ENCODE measurements at regions not wholly inside any gene's neighbourhood (a gene's known extent, or its start where the extent isn't known, plus 50 kb on each side); places are given as distances from the start of the nearest gene placed in this dataset.

DNA sequence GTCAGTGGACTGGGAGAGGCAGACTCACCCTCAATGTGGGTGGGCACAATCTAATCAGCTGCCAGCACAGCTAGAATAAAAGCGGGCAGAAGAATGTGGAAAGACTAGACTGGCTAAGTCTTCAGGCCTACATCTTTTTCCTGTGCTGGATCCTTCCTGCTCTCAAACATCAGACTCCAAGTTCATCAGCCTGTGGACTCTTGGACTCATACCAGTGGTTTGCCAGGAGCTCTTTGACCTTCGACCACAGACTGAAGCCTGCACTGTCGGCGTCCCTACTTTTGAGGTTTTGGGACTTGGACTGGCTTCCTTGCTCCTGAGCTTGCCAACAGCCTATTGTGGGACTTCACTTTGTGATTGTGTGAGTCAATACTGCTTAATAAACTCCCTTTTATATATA lies 68.0 kb downstream of the CNTN3 start:
- no peaks in the 10 kb centered on the region for H3K27me3 ChIP-seq
- no peak overlapping the region for H3K27ac ChIP-seq (replicated peaks in 1 of 4)
- intact Hi-C loops (cut with DNase I) = no loop called here
- DNase-seq (ENCODE audit: extremely low spot score) = no peak
- no peaks in the 10 kb centered on the region for H3K9me3 ChIP-seq
- no peaks in the 10 kb centered on the region for H3K36me3 ChIP-seq
- no peaks in the 10 kb centered on the region for H3K4me1 ChIP-seq
- no peak for TF ChIP-seq POLR2A (IDR thresholded peaks at IDR 0.05; ENCODE audit: low read depth)
- no peak for TF ChIP-seq EP300 (IDR thresholded peaks at IDR 0.05)
- TF ChIP-seq POLR2AphosphoS5 (IDR thresholded peaks at IDR 0.05) = no peak
- TF ChIP-seq, protein P1, sequence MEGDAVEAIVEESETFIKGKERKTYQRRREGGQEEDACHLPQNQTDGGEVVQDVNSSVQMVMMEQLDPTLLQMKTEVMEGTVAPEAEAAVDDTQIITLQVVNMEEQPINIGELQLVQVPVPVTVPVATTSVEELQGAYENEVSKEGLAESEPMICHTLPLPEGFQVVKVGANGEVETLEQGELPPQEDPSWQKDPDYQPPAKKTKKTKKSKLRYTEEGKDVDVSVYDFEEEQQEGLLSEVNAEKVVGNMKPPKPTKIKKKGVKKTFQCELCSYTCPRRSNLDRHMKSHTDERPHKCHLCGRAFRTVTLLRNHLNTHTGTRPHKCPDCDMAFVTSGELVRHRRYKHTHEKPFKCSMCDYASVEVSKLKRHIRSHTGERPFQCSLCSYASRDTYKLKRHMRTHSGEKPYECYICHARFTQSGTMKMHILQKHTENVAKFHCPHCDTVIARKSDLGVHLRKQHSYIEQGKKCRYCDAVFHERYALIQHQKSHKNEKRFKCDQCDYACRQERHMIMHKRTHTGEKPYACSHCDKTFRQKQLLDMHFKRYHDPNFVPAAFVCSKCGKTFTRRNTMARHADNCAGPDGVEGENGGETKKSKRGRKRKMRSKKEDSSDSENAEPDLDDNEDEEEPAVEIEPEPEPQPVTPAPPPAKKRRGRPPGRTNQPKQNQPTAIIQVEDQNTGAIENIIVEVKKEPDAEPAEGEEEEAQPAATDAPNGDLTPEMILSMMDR (IDR thresholded peaks at IDR 0.05) = no peak
- no peak overlapping the region for H3K4me3 ChIP-seq
- WGBS = 72% methylated on average over 4 of the region's 4 CpGs

DNA sequence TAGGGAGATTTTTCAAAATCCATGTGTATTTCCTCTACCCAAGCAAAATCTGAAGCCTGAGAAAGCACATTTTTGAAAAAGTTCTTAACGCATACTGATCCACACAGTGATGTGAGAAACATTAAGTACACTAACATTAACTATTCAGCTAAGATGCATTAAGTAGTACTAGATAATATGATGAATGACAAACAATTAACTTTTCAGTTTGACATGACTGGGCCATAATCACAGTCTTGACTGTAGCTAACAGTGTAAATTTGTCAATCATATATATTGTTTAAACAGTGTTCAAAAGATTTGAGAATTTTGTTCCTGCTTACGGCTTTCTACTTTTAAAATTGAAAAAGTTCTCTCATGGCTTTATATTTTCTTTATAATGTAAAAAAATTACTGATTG lies 72.0 kb downstream of the CNTN3 start:
- Histone ChIP-seq H3K4me1 (peaks cover 0 to 2% (median 0%) of the 10 kb centered on the region in 4 donors), H3K27ac (replicated peaks in 1 of 4) (no peak overlapping the region), H3K4me3 (no peak overlapping the region), H3K9me3 (no peaks in the 10 kb centered on the region), H3K36me3 (no peaks in the 10 kb centered on the region), H3K27me3 (no peaks in the 10 kb centered on the region)
- 94% methylated on average over 2 of the region's 2 CpGs for WGBS
- DNase-seq (ENCODE audit: extremely low spot score) = no peak
- TF ChIP-seq POLR2AphosphoS5 (IDR thresholded peaks at IDR 0.05) (no peak), EP300 (IDR thresholded peaks at IDR 0.05) (no peak), POLR2A (IDR thresholded peaks at IDR 0.05; ENCODE audit: low read depth) (no peak)
- TF ChIP-seq, protein P1 (IDR thresholded peaks at IDR 0.05) = no peak
- intact Hi-C loops (cut with DNase I) = no loop called here

DNA sequence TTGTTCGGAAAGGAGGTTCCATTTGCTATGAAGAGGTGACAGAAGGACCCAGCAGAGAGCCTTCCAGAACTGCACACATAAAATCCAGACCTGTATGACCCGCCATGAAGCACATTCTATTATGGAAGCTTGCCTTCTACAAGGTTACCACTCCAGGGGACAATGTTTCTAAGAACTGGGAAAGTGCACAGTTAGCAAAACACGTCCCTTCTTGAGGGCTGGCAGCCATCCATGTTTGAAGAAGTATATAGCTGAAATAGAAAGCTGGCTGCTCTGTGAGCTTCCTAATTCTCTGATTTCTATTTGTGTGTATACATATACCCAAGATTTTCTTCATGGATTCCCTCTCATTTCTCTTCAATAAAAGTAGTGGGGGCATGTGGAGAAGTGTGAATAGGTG lies 74.6 kb downstream of the CNTN3 start:
- no peak for DNase-seq (ENCODE audit: extremely low spot score)
- no peaks in the 10 kb centered on the region for H3K27me3 ChIP-seq
- WGBS = 63% methylated on average over 3 of the region's 3 CpGs
- TF ChIP-seq, protein P1 (IDR thresholded peaks at IDR 0.05) = no peak
- TF ChIP-seq POLR2A (IDR thresholded peaks at IDR 0.05; ENCODE audit: low read depth) = no peak
- TF ChIP-seq POLR2AphosphoS5 (IDR thresholded peaks at IDR 0.05) = no peak
- no peaks in the 10 kb centered on the region for H3K36me3 ChIP-seq
- no peaks in the 10 kb centered on the region for H3K9me3 ChIP-seq
- no peak overlapping the region for H3K4me3 ChIP-seq
- intact Hi-C loops (cut with DNase I) = no loop called here
- H3K27ac ChIP-seq (replicated peaks in 1 of 4) = no peak overlapping the region
- H3K4me1 ChIP-seq = peaks cover 0 to 4% (median 0%) of the 10 kb centered on the region in 4 donors

DNA sequence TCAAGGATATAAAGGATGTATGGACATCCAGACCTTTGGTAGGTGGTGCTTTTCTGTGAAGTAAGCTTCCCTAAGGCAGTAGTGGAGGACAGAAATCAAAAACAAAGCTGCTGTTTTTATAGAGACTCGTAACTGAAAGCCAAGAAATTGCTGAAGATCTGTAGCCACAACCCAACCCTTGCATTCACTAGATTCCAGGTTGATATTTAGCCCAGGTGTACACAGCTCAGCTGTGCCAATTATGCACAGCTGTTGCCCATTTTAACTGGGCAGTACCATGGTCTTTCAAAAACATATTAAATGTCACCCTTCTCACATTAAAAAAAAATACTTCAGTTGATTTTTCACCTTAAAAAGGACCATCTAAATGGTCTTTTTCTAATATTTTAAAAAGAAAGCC lies 75.8 kb downstream of the CNTN3 start:
- WGBS = 58% methylated on average over 1 of the region's 1 CpG
- Histone ChIP-seq H3K4me3 (no peak overlapping the region), H3K36me3 (no peaks in the 10 kb centered on the region), H3K4me1 (peaks cover 0 to 4% (median 0%) of the 10 kb centered on the region in 4 donors), H3K27me3 (no peaks in the 10 kb centered on the region), H3K27ac (replicated peaks in 1 of 4) (no peak overlapping the region), H3K9me3 (no peaks in the 10 kb centered on the region)
- no peak for DNase-seq (ENCODE audit: extremely low spot score)
- no peak for TF ChIP-seq POLR2AphosphoS5 (IDR thresholded peaks at IDR 0.05)
- TF ChIP-seq, protein P1 (IDR thresholded peaks at IDR 0.05) = no peak
- no peak for TF ChIP-seq EP300 (IDR thresholded peaks at IDR 0.05)
- TF ChIP-seq POLR2A (IDR thresholded peaks at IDR 0.05; ENCODE audit: low read depth) = no peak
- intact Hi-C loops (cut with DNase I) = no loop called here

DNA sequence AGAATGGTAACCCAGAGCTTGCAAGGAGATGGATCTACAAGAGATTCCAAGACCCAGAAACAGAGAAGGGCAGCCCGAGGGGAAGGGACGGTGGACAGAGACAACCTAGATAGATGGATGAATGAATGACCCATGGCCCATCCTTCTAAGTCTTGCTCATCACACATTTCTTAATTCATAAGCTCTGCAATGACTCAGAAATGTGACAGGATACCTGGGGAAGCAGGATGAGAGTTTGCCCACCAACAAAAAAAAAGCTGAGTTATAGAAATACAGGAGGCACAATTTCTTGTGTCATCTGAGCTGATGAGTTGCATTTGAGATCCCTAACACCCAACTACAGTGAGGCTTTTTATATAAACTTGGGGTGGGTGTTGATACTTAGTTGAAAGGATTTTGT lies 76.6 kb downstream of the CNTN3 start:
- no peak overlapping the region for H3K27ac ChIP-seq (replicated peaks in 1 of 4)
- no peaks in the 10 kb centered on the region for H3K9me3 ChIP-seq
- H3K4me3 ChIP-seq = no peak overlapping the region
- no peak for DNase-seq (ENCODE audit: extremely low spot score)
- H3K36me3 ChIP-seq = no peaks in the 10 kb centered on the region
- intact Hi-C loops (cut with DNase I) = no loop called here
- TF ChIP-seq, protein P1 (IDR thresholded peaks at IDR 0.05) = no peak
- TF ChIP-seq POLR2A (IDR thresholded peaks at IDR 0.05; ENCODE audit: low read depth) = no peak
- no peak for TF ChIP-seq EP300 (IDR thresholded peaks at IDR 0.05)
- no peak for TF ChIP-seq POLR2AphosphoS5 (IDR thresholded peaks at IDR 0.05)
- peaks cover 0 to 4% (median 0%) of the 10 kb centered on the region in 4 donors for H3K4me1 ChIP-seq
- WGBS = 100% methylated on average over 2 of the region's 2 CpGs
- H3K27me3 ChIP-seq = no peaks in the 10 kb centered on the region
